GM23338 (cell line): ENCODE measurements at regions not wholly inside any gene's neighbourhood (a gene's known extent, or its start where the extent isn't known, plus 50 kb on each side); places are given as distances from the start of the nearest gene placed in this dataset.

Source experiments
- ATAC-seq: fragments of 200-7000 bp; cut with Tn5 transposase; 3 replicates; pipeline ENCODE4 v1.9.1; 2020
- DNase-seq: peaks from one replicate; pipeline ENCODE4 v3.0.0-alpha.2; 2015; ENCODE audit warnings: low spot score
- H2AFZ ChIP-seq: fragments of 200-600 bp; sonication (generic); 2 replicates; pipeline ENCODE4 v1.8.0; 2016; ENCODE audit warnings: antibody characterized with exemption, mild to moderate bottlenecking, moderate library complexity
- H3F3A ChIP-seq: fragments of 200-600 bp; sonication (generic); replicated peaks from 2 replicates; pipeline ENCODE4 v1.8.0; 2017; ENCODE audit warnings: antibody characterized with exemption, mixed run types, low read depth
- H3K27ac ChIP-seq: fragments of 200-600 bp; sonication (generic); 2 replicates; pipeline ENCODE4 v1.6.1; 2016; ENCODE audit warnings: low read depth
- H3K27me3 ChIP-seq: fragments of 200-600 bp; sonication (generic); 2 replicates; pipeline ENCODE4 v1.8.0; 2016; ENCODE audit warnings: mild to moderate bottlenecking, mixed run types, moderate library complexity; ENCODE audit not compliant: insufficient read depth
- H3K36me3 ChIP-seq: fragments of 200-600 bp; sonication (generic); 2 replicates; pipeline ENCODE4 v1.8.0; 2016; ENCODE audit warnings: mild to moderate bottlenecking; ENCODE audit not compliant: insufficient read depth
- H3K4me1 ChIP-seq: fragments of 200-600 bp; sonication (generic); 2 replicates; pipeline ENCODE4 v1.8.0; 2016; ENCODE audit warnings: mild to moderate bottlenecking, moderate library complexity; ENCODE audit not compliant: insufficient read depth
- H3K4me2 ChIP-seq: fragments of 200-600 bp; sonication (generic); 2 replicates; pipeline ENCODE4 v1.7.1; 2017; ENCODE audit warnings: mixed run types
- H3K4me3 ChIP-seq: fragments of 200-600 bp; sonication (generic); 2 replicates; pipeline ENCODE4 v1.6.1; 2016; ENCODE audit warnings: mixed run types
- H3K79me2 ChIP-seq: fragments of 200-600 bp; sonication (generic); replicated peaks from 2 replicates; pipeline ENCODE4 v1.8.0; 2017; ENCODE audit warnings: mild to moderate bottlenecking; ENCODE audit not compliant: insufficient read depth
- H3K9me2 ChIP-seq: fragments of 200-600 bp; sonication (generic); 2 replicates; pipeline ENCODE4 v1.8.0; 2017; ENCODE audit not compliant: insufficient read depth
- H4K20me1 ChIP-seq: fragments of 200-600 bp; sonication (generic); replicated peaks from 2 replicates; pipeline ENCODE4 v1.8.0; 2017; ENCODE audit warnings: mild to moderate bottlenecking; ENCODE audit not compliant: insufficient read depth
- H3K27ac Mint-ChIP-seq: 2 replicates; pipeline ENCODE4 v1.8.0; 2020; ENCODE audit warnings: inconsistent platforms, mild to moderate bottlenecking, moderate library complexity, mixed read lengths
- H3K27me3 Mint-ChIP-seq: 3 replicates; pipeline ENCODE4 v1.8.0; 2022; ENCODE audit warnings: low read depth, mild to moderate bottlenecking, moderate library complexity, mixed read lengths, inconsistent platforms; ENCODE audit not compliant: insufficient read depth, poor library complexity
- H3K36me3 Mint-ChIP-seq: 3 replicates; pipeline ENCODE4 v1.8.0; 2021; ENCODE audit warnings: low read depth, mild to moderate bottlenecking, inconsistent platforms, moderate library complexity, mixed read lengths
- H3K4me1 Mint-ChIP-seq: 3 replicates; pipeline ENCODE4 v1.8.0; 2020; ENCODE audit warnings: mild to moderate bottlenecking, inconsistent platforms, mixed read lengths
- H3K4me3 Mint-ChIP-seq: 3 replicates; pipeline ENCODE4 v1.8.0; 2021; ENCODE audit warnings: moderate library complexity, mild to moderate bottlenecking, inconsistent platforms, mixed read lengths
- H3K9me3 Mint-ChIP-seq: 3 replicates; pipeline ENCODE4 v1.8.0; 2020; ENCODE audit warnings: moderate library complexity, mild to moderate bottlenecking, inconsistent platforms, mixed read lengths
- CREB1 ChIP-seq: fragments of 250-450 bp; sonication (Bioruptor Pico); IDR thresholded peaks from 2 replicates; pipeline ENCODE4 v1.5.0; 2020; ENCODE audit warnings: low read depth, mild to moderate bottlenecking, moderate library complexity
- CTCF ChIP-seq, 2 experiments: fragments of 200-600 bp in 1 of 2; sonication (generic) in 1 of 2; conservative IDR thresholded peaks; 2 replicates each; pipeline versions ENCODE4 v1.5.1 to v1.6.1; 2016 to 2017; ENCODE audit warnings: antibody characterized with exemption in 2 of 2, low read depth in 2 of 2, mild to moderate bottlenecking in 2 of 2, moderate library complexity in 1 of 2
- ETS1 ChIP-seq: IDR thresholded peaks from 2 replicates; pipeline ENCODE4 v1.6.1; 2016; ENCODE audit warnings: antibody characterized with exemption
- EZH2 ChIP-seq: fragments of 200-600 bp; sonication (generic); IDR thresholded peaks from one replicate; pipeline ENCODE4 v1.8.0; 2017; ENCODE audit warnings: antibody characterized with exemption, mild to moderate bottlenecking, low read depth; ENCODE audit not compliant: unreplicated experiment
- EZH2phosphoT487 ChIP-seq: fragments of 200-600 bp; sonication (generic); IDR thresholded peaks from one replicate; pipeline ENCODE4 v1.8.1; 2018; ENCODE audit warnings: antibody characterized with exemption; ENCODE audit not compliant: unreplicated experiment
- JUNB ChIP-seq: IDR thresholded peaks from one replicate; pipeline ENCODE4 v1.6.1; 2016; ENCODE audit warnings: antibody characterized with exemption; ENCODE audit not compliant: unreplicated experiment
- NANOG ChIP-seq: IDR thresholded peaks from 2 replicates; pipeline ENCODE4 v1.6.1; 2016; ENCODE audit warnings: antibody characterized with exemption, borderline replicate concordance
- POLR2AphosphoS5 ChIP-seq: IDR thresholded peaks from 2 replicates; pipeline ENCODE4 v1.6.1; 2016; ENCODE audit warnings: antibody characterized with exemption, low read depth
- REST ChIP-seq: IDR thresholded peaks from one replicate; pipeline ENCODE4 v1.6.1; 2018; ENCODE audit warnings: antibody characterized with exemption; ENCODE audit not compliant: unreplicated experiment
- STAT1 ChIP-seq: IDR thresholded peaks from one replicate; pipeline ENCODE4 v1.6.1; 2016; ENCODE audit warnings: antibody characterized with exemption; ENCODE audit not compliant: unreplicated experiment
- ZNF114 ChIP-seq: fragments of 250-450 bp; sonication (Bioruptor Pico); IDR thresholded peaks from 2 replicates; pipeline ENCODE4 v1.5.0; 2020; ENCODE audit warnings: mild to moderate bottlenecking, moderate library complexity
- ZNF331 ChIP-seq: fragments of 250-450 bp; sonication (Bioruptor Pico); IDR thresholded peaks from 2 replicates; pipeline ENCODE4 v1.5.0; 2020; ENCODE audit warnings: low read depth, mild to moderate bottlenecking, moderate library complexity
- ZNF462 ChIP-seq: fragments of 250-450 bp; sonication (Bioruptor Pico); IDR thresholded peaks from 2 replicates; pipeline ENCODE4 v1.5.0; 2020; ENCODE audit warnings: mild to moderate bottlenecking, moderate library complexity

- TF ChIP-seq REST (no peak), ETS1 (no peak), EZH2 (no peak), EZH2phosphoT487 (no peak), ZNF331 (no peak), JUNB (no peak), ZNF114 (no peak), STAT1 (no peak), POLR2AphosphoS5 (no peak), NANOG (no peak), ZNF462 (CRISPR knock-in tag) (no peak), CREB1 (CRISPR knock-in tag) (no peak), CTCF (conservative IDR thresholded peaks at IDR 0.05; ENCODE audit: low read depth in 2 of 2) (no peak)
- no peak for ATAC-seq
- Histone ChIP-seq H3K4me3 (no peak overlapping the region), H3K79me2 (no peaks in the 10 kb centered on the region), H3K36me3 (no peaks in the 10 kb centered on the region), H3K9me2 (no peaks in the 10 kb centered on the region), H3K27me3 (no peaks in the 10 kb centered on the region), H3F3A (no peaks in the 10 kb centered on the region), H3K27ac (no peak overlapping the region), H2AFZ (no peak overlapping the region), H3K4me2 (no peak overlapping the region), H3K4me1 (no peaks in the 10 kb centered on the region), H4K20me1 (no peaks in the 10 kb centered on the region)
- H3K36me3 Mint-ChIP-seq = no peaks in the 10 kb centered on the region
- no peak overlapping the region for H3K27ac Mint-ChIP-seq
- H3K4me3 Mint-ChIP-seq = no peak overlapping the region
- no peaks in the 10 kb centered on the region; the same call in 2 of the 3 replicates for H3K9me3 Mint-ChIP-seq
- H3K27me3 Mint-ChIP-seq = no peaks in the 10 kb centered on the region
- no peak for DNase-seq
- no peaks in the 10 kb centered on the region for H3K4me1 Mint-ChIP-seq
Observed at GRCh38 chrX:12013211-12013618, 125.1 kb upstream of the FRMPD4 start.
